Astrocyte (in vitro differentiated cells and primary cell): ENCODE measurements at regions not wholly inside any gene's neighbourhood (a gene's known extent, or its start where the extent isn't known, plus 50 kb on each side); places are given as distances from the start of the nearest gene placed in this dataset.

Experiments used
- DNase-seq: peaks from one replicate; pipeline ENCODE4 v3.0.0-alpha.2; 2010; ENCODE audit warnings: low read depth
- FAIRE-seq: peaks from 2 replicates; lab custom pipeline; 2011; peaks lifted over from hg19 to GRCh38; lab: Jason Lieb, UNC
- H2AFZ ChIP-seq: 2 replicates; pipeline ENCODE4 v1.6.0; 2012; ENCODE audit warnings: low read depth, low read length, inconsistent platforms
- H3K27ac ChIP-seq: 2 replicates; pipeline ENCODE4 v1.5.1; 2011; ENCODE audit warnings: low read depth, low read length, inconsistent platforms
- H3K27me3 ChIP-seq: 2 replicates; pipeline ENCODE4 v1.6.0; 2011; ENCODE audit warnings: low read length, inconsistent platforms; ENCODE audit not compliant: insufficient read depth
- H3K36me3 ChIP-seq: 2 replicates; pipeline ENCODE4 v1.5.1; 2011; ENCODE audit warnings: low read length, inconsistent platforms; ENCODE audit not compliant: insufficient read depth
- H3K4me1 ChIP-seq: 2 replicates; pipeline ENCODE4 v1.5.1; 2011; ENCODE audit warnings: low read length, inconsistent platforms; ENCODE audit not compliant: insufficient read depth
- H3K4me2 ChIP-seq: 2 replicates; pipeline ENCODE4 v1.6.0; 2012; ENCODE audit warnings: low read length, inconsistent platforms
- H3K4me3 ChIP-seq: 2 replicates; pipeline ENCODE4 v1.5.1; 2011; ENCODE audit warnings: low read depth, mild to moderate bottlenecking, low read length, inconsistent platforms; ENCODE audit not compliant: insufficient read depth
- H3K79me2 ChIP-seq: 2 replicates; pipeline ENCODE4 v1.6.0; 2012; ENCODE audit warnings: mild to moderate bottlenecking, low read length, inconsistent platforms; ENCODE audit not compliant: insufficient read depth
- H3K9ac ChIP-seq: 2 replicates; pipeline ENCODE4 v1.6.0; 2012; ENCODE audit warnings: mild to moderate bottlenecking, low read length, inconsistent platforms
- H3K9me3 ChIP-seq: 2 replicates; pipeline ENCODE4 v1.5.1; 2012; ENCODE audit warnings: low read depth, mild to moderate bottlenecking, low read length, inconsistent platforms; ENCODE audit not compliant: insufficient read depth
- H4K20me1 ChIP-seq: 2 replicates; pipeline ENCODE4 v1.6.0; 2012; ENCODE audit warnings: low read length, inconsistent platforms; ENCODE audit not compliant: insufficient read depth
- H3K27ac Mint-ChIP-seq: one replicate; pipeline ENCODE4 v1.8.0; 2021; ENCODE audit warnings: mild to moderate bottlenecking, mixed read lengths; ENCODE audit not compliant: unreplicated experiment
- H3K27me3 Mint-ChIP-seq: one replicate; pipeline ENCODE4 v1.8.0; 2021; ENCODE audit warnings: low read depth, mixed read lengths; ENCODE audit not compliant: unreplicated experiment
- H3K36me3 Mint-ChIP-seq: one replicate; pipeline ENCODE4 v1.8.0; 2021; ENCODE audit warnings: low read depth, mixed read lengths; ENCODE audit not compliant: unreplicated experiment
- H3K4me1 Mint-ChIP-seq: one replicate; pipeline ENCODE4 v1.8.0; 2021; ENCODE audit warnings: low read depth, mixed read lengths; ENCODE audit not compliant: unreplicated experiment
- H3K4me3 Mint-ChIP-seq: one replicate; pipeline ENCODE4 v1.8.0; 2021; ENCODE audit warnings: mild to moderate bottlenecking, moderate library complexity, mixed read lengths; ENCODE audit not compliant: unreplicated experiment
- H3K9me3 Mint-ChIP-seq: one replicate; pipeline ENCODE4 v1.8.0; 2021; ENCODE audit warnings: mild to moderate bottlenecking, mixed read lengths; ENCODE audit not compliant: unreplicated experiment
- EZH2 ChIP-seq: IDR thresholded peaks from 2 replicates; pipeline ENCODE4 v1.6.1; 2012; ENCODE audit warnings: mild to moderate bottlenecking, low read length, inconsistent platforms; ENCODE audit not compliant: insufficient read depth
- TF ChIP-seq, protein P1 (sequence below): IDR thresholded peaks from 2 replicates; pipeline ENCODE4 v1.5.1; 2011; ENCODE audit warnings: low read depth, mild to moderate bottlenecking, inconsistent platforms, low read length, moderate library complexity; ENCODE audit not compliant: insufficient read depth

DNA sequence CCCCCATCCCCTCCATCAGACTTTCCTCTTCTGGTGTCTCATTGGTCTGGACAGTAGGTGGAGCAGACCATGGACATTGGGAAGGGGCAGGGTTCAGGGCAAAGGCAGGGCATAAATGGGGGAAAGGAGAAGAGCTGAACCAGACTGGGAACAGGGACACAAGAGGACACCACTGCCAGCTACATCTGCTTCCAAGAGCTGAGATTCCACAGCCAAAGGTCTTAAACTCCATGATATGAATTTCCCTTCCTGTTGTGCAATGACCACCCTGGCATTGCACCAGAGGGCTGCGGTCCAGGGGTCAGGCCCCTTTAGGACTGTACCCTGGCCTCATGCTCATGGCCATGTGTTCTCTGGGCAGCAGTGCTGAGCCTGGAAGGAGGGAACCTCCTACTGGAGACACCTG is 137.9 kb downstream of the MAFB start:
- Histone ChIP-seq H3K4me2 (no peak overlapping the region), H3K4me3 (no peak overlapping the region), H4K20me1 (no peaks in the 10 kb centered on the region), H3K36me3 (no peaks in the 10 kb centered on the region), H3K9ac (no peak overlapping the region), H3K27me3 (peaks cover 3% of the 10 kb centered on the region), H3K27ac (no peak overlapping the region), H3K9me3 (no peaks in the 10 kb centered on the region), H3K79me2 (no peaks in the 10 kb centered on the region), H2AFZ (no peak overlapping the region), H3K4me1 (no peaks in the 10 kb centered on the region)
- TF ChIP-seq EZH2 = no peak
- TF ChIP-seq, protein P1, sequence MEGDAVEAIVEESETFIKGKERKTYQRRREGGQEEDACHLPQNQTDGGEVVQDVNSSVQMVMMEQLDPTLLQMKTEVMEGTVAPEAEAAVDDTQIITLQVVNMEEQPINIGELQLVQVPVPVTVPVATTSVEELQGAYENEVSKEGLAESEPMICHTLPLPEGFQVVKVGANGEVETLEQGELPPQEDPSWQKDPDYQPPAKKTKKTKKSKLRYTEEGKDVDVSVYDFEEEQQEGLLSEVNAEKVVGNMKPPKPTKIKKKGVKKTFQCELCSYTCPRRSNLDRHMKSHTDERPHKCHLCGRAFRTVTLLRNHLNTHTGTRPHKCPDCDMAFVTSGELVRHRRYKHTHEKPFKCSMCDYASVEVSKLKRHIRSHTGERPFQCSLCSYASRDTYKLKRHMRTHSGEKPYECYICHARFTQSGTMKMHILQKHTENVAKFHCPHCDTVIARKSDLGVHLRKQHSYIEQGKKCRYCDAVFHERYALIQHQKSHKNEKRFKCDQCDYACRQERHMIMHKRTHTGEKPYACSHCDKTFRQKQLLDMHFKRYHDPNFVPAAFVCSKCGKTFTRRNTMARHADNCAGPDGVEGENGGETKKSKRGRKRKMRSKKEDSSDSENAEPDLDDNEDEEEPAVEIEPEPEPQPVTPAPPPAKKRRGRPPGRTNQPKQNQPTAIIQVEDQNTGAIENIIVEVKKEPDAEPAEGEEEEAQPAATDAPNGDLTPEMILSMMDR = no peak
- Mint-ChIP-seq H3K27me3 (peaks cover 34% of the 10 kb centered on the region), H3K4me1 (peaks cover 5% of the 10 kb centered on the region), H3K36me3 (no peaks in the 10 kb centered on the region), H3K27ac (no peak overlapping the region), H3K9me3 (peaks cover 5% of the 10 kb centered on the region), H3K4me3 (no peak overlapping the region)
- no peak for DNase-seq
- FAIRE-seq = no peak

DNA sequence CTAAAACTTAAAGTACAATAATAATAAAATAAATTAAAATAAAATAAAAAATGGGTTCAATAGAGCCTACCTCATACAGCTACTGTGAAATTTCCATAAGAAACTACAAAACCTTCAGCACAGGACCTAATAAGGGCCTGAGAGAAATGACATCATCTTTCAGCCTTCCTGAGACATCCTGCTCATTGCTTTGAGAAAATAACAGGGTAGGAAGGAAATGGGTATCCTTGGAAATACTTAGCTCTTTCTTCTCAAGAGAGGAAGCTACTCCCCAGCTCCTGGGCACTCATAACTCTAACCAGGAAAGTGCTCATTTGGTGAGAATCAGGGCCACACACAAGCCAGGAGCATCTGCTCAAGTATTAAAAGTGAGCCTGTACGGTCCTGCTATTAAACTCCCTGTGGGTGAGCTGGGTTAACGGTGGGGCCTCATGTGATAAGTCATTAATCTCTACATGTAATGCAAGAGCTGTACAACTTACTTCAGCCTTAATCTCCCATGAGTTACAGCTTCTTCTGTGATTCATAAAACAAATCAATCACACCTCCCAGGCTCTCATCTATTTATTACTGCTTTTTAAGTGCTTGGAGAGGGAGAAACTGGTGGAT is 141.4 kb downstream of the MAFB start:
- peaks cover 5% of the 10 kb centered on the region for H3K4me1 Mint-ChIP-seq
- Histone ChIP-seq H2AFZ (no peak overlapping the region), H3K27me3 (peaks cover 3% of the 10 kb centered on the region), H3K79me2 (no peaks in the 10 kb centered on the region), H3K9me3 (no peaks in the 10 kb centered on the region), H3K4me3 (no peak overlapping the region), H3K4me1 (no peaks in the 10 kb centered on the region), H3K27ac (no peak overlapping the region), H4K20me1 (no peaks in the 10 kb centered on the region), H3K4me2 (no peak overlapping the region), H3K9ac (no peak overlapping the region), H3K36me3 (no peaks in the 10 kb centered on the region)
- no peak for FAIRE-seq
- TF ChIP-seq, protein P1 = no peak
- no peak for TF ChIP-seq EZH2
- DNase-seq = no peak
- H3K27ac Mint-ChIP-seq = peak overlapping the region; percentile 73
- H3K36me3 Mint-ChIP-seq = no peaks in the 10 kb centered on the region
- H3K4me3 Mint-ChIP-seq = no peak overlapping the region
- no peaks in the 10 kb centered on the region for H3K9me3 Mint-ChIP-seq
- peaks cover 25% of the 10 kb centered on the region for H3K27me3 Mint-ChIP-seq

DNA sequence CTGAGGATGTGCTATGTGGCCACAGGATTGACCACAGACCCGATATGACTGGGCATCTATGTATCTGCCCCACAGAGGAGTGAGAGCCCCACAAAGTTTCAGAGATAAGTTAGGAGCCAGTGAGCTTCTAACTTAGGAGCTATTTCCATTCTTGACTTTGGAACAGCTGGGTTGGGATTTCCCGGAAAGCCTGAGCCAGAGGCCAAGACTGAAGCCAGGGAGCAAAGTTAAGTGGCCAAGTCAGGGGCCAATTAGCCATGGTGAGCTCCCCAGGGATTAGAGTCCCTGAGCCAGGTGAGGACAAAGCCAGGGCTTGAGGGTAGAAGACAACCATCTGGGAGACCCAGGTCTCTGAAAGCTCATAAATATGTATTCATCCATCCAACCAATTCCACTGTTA is 143.6 kb downstream of the MAFB start:
- Histone ChIP-seq H3K9me3 (no peaks in the 10 kb centered on the region), H3K4me1 (no peaks in the 10 kb centered on the region), H3K79me2 (no peaks in the 10 kb centered on the region), H3K9ac (no peak overlapping the region), H4K20me1 (no peaks in the 10 kb centered on the region), H3K36me3 (no peaks in the 10 kb centered on the region), H3K27ac (no peak overlapping the region), H3K27me3 (peaks cover 3% of the 10 kb centered on the region), H3K4me3 (no peak overlapping the region), H2AFZ (no peak overlapping the region), H3K4me2 (no peak overlapping the region)
- Mint-ChIP-seq H3K36me3 (no peaks in the 10 kb centered on the region), H3K4me3 (no peak overlapping the region), H3K9me3 (no peaks in the 10 kb centered on the region), H3K27ac (no peak overlapping the region), H3K4me1 (peaks cover 5% of the 10 kb centered on the region), H3K27me3 (peaks cover 17% of the 10 kb centered on the region)
- DNase-seq (no peak), FAIRE-seq (no peak)
- TF ChIP-seq, protein P1 = no peak
- TF ChIP-seq EZH2 = no peak
